H1 (cell line): ENCODE measurements at regions not wholly inside any gene's neighbourhood (a gene's known extent, or its start where the extent isn't known, plus 50 kb on each side); places are given as distances from the start of the nearest gene placed in this dataset.
A peak's percentile ranks its signal among the peaks of the same experiment; 100 is the strongest.

Experiments
- CTCF ChIA-PET: fragments of 300-600 bp; sonication (Branson Sonifier 250); formaldehyde crosslinking; loops from one replicate; lab custom pipeline; 2021; ENCODE audit not compliant: partially characterized antibody; lab: Charles Lee
- POLR2A ChIA-PET: fragments of 300-600 bp; sonication (Branson Sonifier 250); formaldehyde crosslinking; loops from one replicate; lab custom pipeline; 2021; ENCODE audit warnings: inconsistent platforms; ENCODE audit not compliant: partially characterized antibody; lab: Charles Lee
- DNase-seq, 2 experiments: peaks; one replicate each; pipeline versions ENCODE4 v3.0.0 to v3.0.0-alpha.2; 2010 to 2022; ENCODE audit warnings: low spot score in 2 of 2, low read depth in 1 of 2, mixed read lengths in 1 of 2
- FAIRE-seq: peaks from 2 replicates; lab custom pipeline; 2011; peaks lifted over from hg19 to GRCh38; lab: Jason Lieb, UNC
- H2AFZ ChIP-seq: 2 replicates; pipeline ENCODE4 v1.8.1; 2012; ENCODE audit warnings: low read length, inconsistent platforms
- H2AK5ac ChIP-seq: 2 replicates; pipeline ENCODE4 v1.6.1; 2013; ENCODE audit warnings: low read depth, low read length
- H2BK120ac ChIP-seq: replicated peaks from 2 replicates; pipeline ENCODE3; 2013; ENCODE audit warnings: low read depth, low read length, inconsistent platforms
- H2BK12ac ChIP-seq: 2 replicates; pipeline ENCODE4 v1.6.1; 2013; ENCODE audit warnings: low read depth, low read length
- H2BK15ac ChIP-seq: 2 replicates; pipeline ENCODE4 v1.6.1; 2013; ENCODE audit warnings: low read length
- H2BK20ac ChIP-seq: 2 replicates; pipeline ENCODE4 v1.6.1; 2013; ENCODE audit warnings: low read length
- H2BK5ac ChIP-seq: 2 replicates; pipeline ENCODE4 v1.6.1; 2013; ENCODE audit warnings: low read depth, low read length
- H3K14ac ChIP-seq: 2 replicates; pipeline ENCODE4 v1.6.1; 2013; ENCODE audit warnings: inconsistent platforms; ENCODE audit not compliant: insufficient read length
- H3K18ac ChIP-seq: 2 replicates; pipeline ENCODE4 v1.6.1; 2013; ENCODE audit warnings: low read length; ENCODE audit errors: extremely low read depth
- H3K23ac ChIP-seq: 2 replicates; pipeline ENCODE4 v1.6.1; 2013; ENCODE audit warnings: inconsistent platforms; ENCODE audit not compliant: insufficient read length
- H3K23me2 ChIP-seq: 2 replicates; pipeline ENCODE4 v1.6.1; 2013; ENCODE audit warnings: low read depth, low read length
- H3K27ac ChIP-seq: 2 replicates; pipeline ENCODE4 v1.6.1; 2011; ENCODE audit warnings: low read depth, low read length, inconsistent platforms
- H3K27me3 ChIP-seq, 4 experiments: replicated peaks in 1 of 4; 1 replicate in 1 of 4; 2 replicates in 3 of 4; pipeline versions ENCODE4 v1.6.1 to v1.8.1; 2011 to 2013; ENCODE audit warnings: low read length in 3 of 4, mild to moderate bottlenecking in 3 of 4, inconsistent platforms in 2 of 4, mixed read lengths in 2 of 4, moderate library complexity in 1 of 4; ENCODE audit not compliant: control insufficient read depth in 3 of 4, insufficient read depth in 3 of 4; ENCODE audit errors: extremely low read depth in 1 of 4
- H3K36me3 ChIP-seq, 4 experiments: 2 replicates each; pipeline versions ENCODE4 v1.6.1 to v1.8.1; 2011 to 2013; ENCODE audit warnings: mild to moderate bottlenecking in 4 of 4, low read length in 3 of 4, moderate library complexity in 2 of 4, control low read depth in 1 of 4, inconsistent platforms in 1 of 4; ENCODE audit not compliant: insufficient read depth in 4 of 4, control insufficient read depth in 2 of 4
- H3K4ac ChIP-seq: replicated peaks from 2 replicates; pipeline ENCODE3; 2013; ENCODE audit warnings: low read length, low read depth, mixed read lengths, inconsistent platforms; ENCODE audit not compliant: insufficient read length
- H3K4me1 ChIP-seq, 4 experiments: replicated peaks in 1 of 4; 1 replicate in 1 of 4; 2 replicates in 3 of 4; pipeline versions ENCODE4 v1.6.1 to v1.8.1; 2011 to 2013; ENCODE audit warnings: low read length in 3 of 4, inconsistent platforms in 2 of 4, mixed read lengths in 1 of 4; ENCODE audit not compliant: insufficient read depth in 4 of 4, control insufficient read depth in 3 of 4
- H3K4me2 ChIP-seq, 2 experiments: 2 replicates each; pipeline versions ENCODE4 v1.6.1 to v1.8.1; 2011 to 2013; ENCODE audit warnings: low read depth in 2 of 2, low read length in 2 of 2, control low read depth in 1 of 2, inconsistent platforms in 1 of 2, mild to moderate bottlenecking in 1 of 2; ENCODE audit not compliant: insufficient read depth in 1 of 2
- H3K4me3 ChIP-seq, 4 experiments: fragments of 200-600, 300-600 bp in 1 of 4; sonication (generic), shearing (Covaris generic), sonication (Bioruptor Twin) in 1 of 4; 2 replicates each; pipeline versions ENCODE4 v1.5.1 to v1.8.1; 2011 to 2016; ENCODE audit warnings: low read length in 4 of 4, low read depth in 3 of 4, control low read depth in 2 of 4, inconsistent platforms in 2 of 4, mild to moderate bottlenecking in 2 of 4, mixed read lengths in 1 of 4, moderate library complexity in 1 of 4; ENCODE audit not compliant: insufficient read depth in 2 of 4; ENCODE audit errors: extremely low read depth in 1 of 4
- H3K56ac ChIP-seq: replicated peaks from 2 replicates; pipeline ENCODE3; 2013; ENCODE audit warnings: low read depth, mild to moderate bottlenecking, mixed read lengths, low read length, inconsistent platforms; ENCODE audit not compliant: insufficient read length
- H3K79me1 ChIP-seq: 2 replicates; pipeline ENCODE4 v1.6.1; 2013; ENCODE audit warnings: low read depth, low read length, control low read depth
- H3K79me2 ChIP-seq, 2 experiments: 2 replicates each; pipeline versions ENCODE4 v1.6.1 to v1.8.1; 2012 to 2013; ENCODE audit warnings: low read length in 2 of 2, mild to moderate bottlenecking in 2 of 2, inconsistent platforms in 1 of 2; ENCODE audit not compliant: insufficient read depth in 2 of 2, control insufficient read depth in 1 of 2
- H3K9ac ChIP-seq, 4 experiments: replicated peaks in 1 of 4; 1 replicate in 1 of 4; 2 replicates in 3 of 4; pipeline versions ENCODE4 v1.6.1 to v1.8.1; 2011 to 2013; ENCODE audit warnings: low read depth in 3 of 4, low read length in 3 of 4, control low read depth in 2 of 4, mild to moderate bottlenecking in 2 of 4, moderate library complexity in 2 of 4, inconsistent platforms in 1 of 4; ENCODE audit errors: extremely low read depth in 1 of 4
- H3K9me3 ChIP-seq, 2 experiments: 2 replicates each; pipeline versions ENCODE4 v1.6.1 to v1.8.1; 2012 to 2013; ENCODE audit warnings: mild to moderate bottlenecking in 2 of 2, moderate library complexity in 2 of 2, control low read depth in 1 of 2, inconsistent platforms in 1 of 2, low read depth in 1 of 2, low read length in 1 of 2, mixed read lengths in 1 of 2; ENCODE audit not compliant: insufficient read depth in 2 of 2
- H4K20me1 ChIP-seq, 2 experiments: replicated peaks in 1 of 2; 2 replicates each; pipeline versions ENCODE3 to v1.8.1; 2011 to 2013; ENCODE audit warnings: inconsistent platforms in 2 of 2, low read length in 2 of 2, mild to moderate bottlenecking in 1 of 2; ENCODE audit not compliant: insufficient read depth in 2 of 2, control insufficient read depth in 1 of 2
- H4K5ac ChIP-seq: 2 replicates; pipeline ENCODE4 v1.6.1; 2013; ENCODE audit warnings: low read length, low read depth, mixed read lengths, inconsistent platforms; ENCODE audit not compliant: insufficient read length
- H4K8ac ChIP-seq: 2 replicates; pipeline ENCODE4 v1.8.0; 2013; ENCODE audit warnings: mild to moderate bottlenecking, moderate library complexity, low read length, inconsistent platforms; ENCODE audit not compliant: insufficient read depth; ENCODE audit errors: extremely low read depth
- H4K91ac ChIP-seq: replicated peaks from 2 replicates; pipeline ENCODE3; 2013; ENCODE audit warnings: low read length, mixed read lengths, inconsistent platforms; ENCODE audit not compliant: insufficient read length
- NRF1 ChIP-seq: IDR thresholded peaks from 2 replicates; pipeline ENCODE4 v1.6.1; 2011; ENCODE audit warnings: mild to moderate bottlenecking, low read depth, low read length, improper control_type of control experiment
- POU5F1 ChIP-seq: IDR thresholded peaks from 2 replicates; pipeline ENCODE4 v1.6.1; 2011; ENCODE audit warnings: low read depth, mild to moderate bottlenecking, low read length, moderate library complexity
- RXRA ChIP-seq: IDR thresholded peaks from 2 replicates; pipeline ENCODE4 v1.6.1; 2011; ENCODE audit warnings: low read depth, mild to moderate bottlenecking, low read length, moderate library complexity; ENCODE audit not compliant: insufficient read depth
- SAP30 ChIP-seq: fragments of 300-600 bp; sonication (generic); IDR thresholded peaks from 2 replicates; pipeline ENCODE4 v1.7.1; 2012; ENCODE audit warnings: low read length, moderate library complexity, mild to moderate bottlenecking, inconsistent platforms; ENCODE audit not compliant: insufficient read depth, insufficient replicate concordance
- TAF7 ChIP-seq: optimal IDR thresholded peaks from 2 replicates; pipeline ENCODE3; 2011; ENCODE audit warnings: low read depth, mild to moderate bottlenecking, inconsistent platforms, low read length, moderate library complexity, borderline replicate concordance
- TBP ChIP-seq: IDR thresholded peaks from 2 replicates; pipeline ENCODE4 v1.6.1; 2011; ENCODE audit warnings: low read depth, low read length, improper control_type of control experiment
- YY1 ChIP-seq: IDR thresholded peaks from 2 replicates; pipeline ENCODE4 v1.6.1; 2011; ENCODE audit warnings: low read depth, mild to moderate bottlenecking, low read length
- WGBS, 2 experiments: shearing (Covaris generic) in 1 of 2; methylation state at CpG; one replicate each; pipeline versions ENCODE4 v1.1.6 to v1.1.7; 2013 to 2015; ENCODE audit warnings: low lambda C conversion rate in 2 of 2, mixed read lengths in 2 of 2, inconsistent platforms in 1 of 2, low coverage in 1 of 2, missing lambda C conversion rate in 1 of 2; ENCODE audit not compliant: insufficient replicate concordance in 2 of 2, insufficient coverage in 1 of 2, insufficient read length in 1 of 2; ENCODE audit errors: extremely low coverage in 1 of 2, missing lambda C conversion rate in 1 of 2; 5-methylcytosine and 5-hydroxymethylcytosine counted together
- TF ChIP-seq, protein P1 (sequence below): IDR thresholded peaks from 2 replicates; pipeline ENCODE4 v1.6.1; 2011; ENCODE audit warnings: low read length, improper control_type of control experiment

DNA sequence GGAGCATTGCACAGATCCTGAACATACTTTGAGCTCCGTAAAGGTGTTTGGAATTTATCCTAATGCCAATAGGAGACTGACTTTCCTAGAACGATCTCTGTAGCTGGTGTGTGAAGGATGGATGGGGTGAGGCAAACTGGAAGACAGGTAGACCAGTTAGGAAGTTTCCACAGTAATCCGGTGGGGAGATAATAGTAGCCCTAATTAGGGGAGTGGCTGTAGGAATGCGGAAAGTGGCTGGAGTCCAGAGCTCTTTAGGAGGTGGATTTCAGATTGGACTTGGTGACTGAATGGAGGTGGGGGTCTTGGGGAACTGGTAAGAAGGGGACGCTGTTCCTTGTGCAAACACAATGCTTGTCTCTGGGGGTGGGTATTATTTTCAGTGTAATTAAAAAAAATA is 146.3 kb downstream of the SOX4 start:
- FAIRE-seq (peak; percentile 82), DNase-seq (no peak)
- Histone ChIP-seq H4K5ac (peak overlapping the region; percentile 2), H3K27me3 (no peaks in the 10 kb centered on the region), H3K27ac (no peak overlapping the region), H3K9me3 (no peaks in the 10 kb centered on the region), H4K8ac (no peak overlapping the region), H3K36me3 (no peaks in the 10 kb centered on the region), H3K4me1 (peaks cover 10 to 37% (median 29%) of the 10 kb centered on the region in 4 experiments), H3K4ac (peak overlapping the region; percentile 93), H3K18ac (peak overlapping the region; percentile 44), H4K20me1 (peaks cover 0 to 6% of the 10 kb centered on the region in 2 experiments), H3K79me1 (peaks cover 6% of the 10 kb centered on the region; the same call in 1 of the 2 replicates), H3K79me2 (peaks cover 0 to 94% of the 10 kb centered on the region in 2 experiments; a peak in 3 of 4 replicates), H2BK5ac (peak overlapping the region; percentile 94), H2BK20ac (peak overlapping the region; percentile 97), H3K9ac (no peak overlapping the region), H3K23ac (no peak overlapping the region), H2BK120ac (peak overlapping the region; percentile 87), H2AK5ac (peak overlapping the region; percentile 95; the same call in 1 of the 2 replicates), H3K4me3 (peak overlapping the region in 1 of 4 experiments; percentile 51; a peak in 1 of 8 replicates), H2BK15ac (no peak overlapping the region), H3K56ac (no peak overlapping the region), H2BK12ac (peak overlapping the region; percentile 69), H4K91ac (peak overlapping the region; percentile 84), H2AFZ (no peak overlapping the region), H3K23me2 (no peaks in the 10 kb centered on the region), H3K4me2 (peak overlapping the region; percentile 63 to 66), H3K14ac (no peak overlapping the region)
- POLR2A ChIA-PET = interaction anchor here (0.8 to 5.2 kb wide), 9 partner anchors 9 to 145 kb away, joined by 3 to 25 read pairs (median 4); partner anchors contain the start of gene SOX4
- no peak for TF ChIP-seq TBP
- TF ChIP-seq SAP30 = no peak
- TF ChIP-seq TAF7 = no peak
- TF ChIP-seq NRF1 = no peak
- no peak for TF ChIP-seq YY1
- TF ChIP-seq POU5F1 = no peak
- TF ChIP-seq, protein P1, sequence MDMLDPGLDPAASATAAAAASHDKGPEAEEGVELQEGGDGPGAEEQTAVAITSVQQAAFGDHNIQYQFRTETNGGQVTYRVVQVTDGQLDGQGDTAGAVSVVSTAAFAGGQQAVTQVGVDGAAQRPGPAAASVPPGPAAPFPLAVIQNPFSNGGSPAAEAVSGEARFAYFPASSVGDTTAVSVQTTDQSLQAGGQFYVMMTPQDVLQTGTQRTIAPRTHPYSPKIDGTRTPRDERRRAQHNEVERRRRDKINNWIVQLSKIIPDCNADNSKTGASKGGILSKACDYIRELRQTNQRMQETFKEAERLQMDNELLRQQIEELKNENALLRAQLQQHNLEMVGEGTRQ = no peak
- no peak for TF ChIP-seq RXRA
- 28% methylated on average over 5 of the region's 5 CpGs; no CpG with 5 or more reads in 1 of the 2 experiments for WGBS, 2 experiments
- CTCF ChIA-PET = interaction anchor here (1.2 kb wide), 1 partner anchor 140 kb away, joined by 3 read pairs; no protein-coding TSS in a partner anchor
